Kidney epithelial cell (primary cell): ENCODE measurements at regions not wholly inside any gene's neighbourhood (a gene's known extent, or its start where the extent isn't known, plus 50 kb on each side); places are given as distances from the start of the nearest gene placed in this dataset.
A peak's percentile ranks its signal among the peaks of the same experiment; 100 is the strongest.

Experiments
- DNase-seq: peaks from one replicate; pipeline ENCODE4 v3.0.0-alpha.2; 2010; ENCODE audit warnings: low read depth
- H3K27me3 ChIP-seq: 2 replicates; pipeline ENCODE4 v1.6.0; 2011; ENCODE audit warnings: low read length; ENCODE audit not compliant: control insufficient read depth, insufficient read depth
- H3K36me3 ChIP-seq: 2 replicates; pipeline ENCODE4 v1.5.1; 2011; ENCODE audit warnings: low read length; ENCODE audit not compliant: control insufficient read depth, insufficient read depth
- H3K4me3 ChIP-seq: 2 replicates; pipeline ENCODE4 v1.5.1; 2011; ENCODE audit warnings: low read depth, mild to moderate bottlenecking, control low read depth, low read length
- TF ChIP-seq, protein P1 (sequence below): IDR thresholded peaks from 2 replicates; pipeline ENCODE4 v1.5.1; 2011; ENCODE audit warnings: mild to moderate bottlenecking, moderate library complexity, low read length, control low read depth, inconsistent platforms; ENCODE audit not compliant: insufficient read depth, poor library complexity, severe bottlenecking

GRCh38 chr2:117308861-117309770, 505.4 kb upstream of the DDX18 start:
- no peaks in the 10 kb centered on the region for H3K36me3 ChIP-seq
- TF ChIP-seq, protein P1, sequence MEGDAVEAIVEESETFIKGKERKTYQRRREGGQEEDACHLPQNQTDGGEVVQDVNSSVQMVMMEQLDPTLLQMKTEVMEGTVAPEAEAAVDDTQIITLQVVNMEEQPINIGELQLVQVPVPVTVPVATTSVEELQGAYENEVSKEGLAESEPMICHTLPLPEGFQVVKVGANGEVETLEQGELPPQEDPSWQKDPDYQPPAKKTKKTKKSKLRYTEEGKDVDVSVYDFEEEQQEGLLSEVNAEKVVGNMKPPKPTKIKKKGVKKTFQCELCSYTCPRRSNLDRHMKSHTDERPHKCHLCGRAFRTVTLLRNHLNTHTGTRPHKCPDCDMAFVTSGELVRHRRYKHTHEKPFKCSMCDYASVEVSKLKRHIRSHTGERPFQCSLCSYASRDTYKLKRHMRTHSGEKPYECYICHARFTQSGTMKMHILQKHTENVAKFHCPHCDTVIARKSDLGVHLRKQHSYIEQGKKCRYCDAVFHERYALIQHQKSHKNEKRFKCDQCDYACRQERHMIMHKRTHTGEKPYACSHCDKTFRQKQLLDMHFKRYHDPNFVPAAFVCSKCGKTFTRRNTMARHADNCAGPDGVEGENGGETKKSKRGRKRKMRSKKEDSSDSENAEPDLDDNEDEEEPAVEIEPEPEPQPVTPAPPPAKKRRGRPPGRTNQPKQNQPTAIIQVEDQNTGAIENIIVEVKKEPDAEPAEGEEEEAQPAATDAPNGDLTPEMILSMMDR, result no peak
- H3K4me3 ChIP-seq, result no peak overlapping the region
- DNase-seq, result no peak
- H3K27me3 ChIP-seq, result no peaks in the 10 kb centered on the region

GRCh38 chr2:117321816-117322215, 492.7 kb upstream of the DDX18 start:
- TF ChIP-seq, protein P1, result no peak
- no peak for DNase-seq
- Histone ChIP-seq H3K36me3 (no peaks in the 10 kb centered on the region), H3K27me3 (no peaks in the 10 kb centered on the region), H3K4me3 (no peak overlapping the region)

- DNase-seq, result no peak
Measured at GRCh38 chr2:117323331-117323730, 491.2 kb upstream of the DDX18 start.

DNA sequence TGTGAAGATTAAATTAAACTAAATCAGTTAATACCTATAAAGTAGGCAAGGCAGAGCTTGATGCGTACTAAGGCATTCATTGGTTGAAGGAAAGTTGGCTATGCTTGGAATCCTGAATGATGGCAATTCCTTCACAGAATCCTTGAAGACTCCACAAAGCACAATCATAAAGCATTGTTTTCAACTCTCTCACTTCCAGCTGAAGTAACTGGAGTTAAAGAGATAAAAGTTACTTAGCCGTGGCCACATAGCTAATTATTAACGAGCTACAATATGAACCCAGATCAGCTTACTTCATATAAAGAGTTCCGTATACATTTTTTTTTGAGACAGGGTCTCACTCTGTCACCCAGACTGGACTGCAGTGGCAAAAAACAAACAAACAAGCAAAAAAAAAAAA, 483.9 kb upstream of the DDX18 start:
- Histone ChIP-seq H3K27me3 (no peaks in the 10 kb centered on the region), H3K36me3 (no peaks in the 10 kb centered on the region), H3K4me3 (no peak overlapping the region)
- peak; percentile 68 for DNase-seq
- TF ChIP-seq, protein P1, result no peak

More at GRCh38 chr2:117323331-117323730, 491.2 kb upstream of the DDX18 start:
- H3K4me3 ChIP-seq, result no peak overlapping the region
- TF ChIP-seq, protein P1, result no peak
- H3K36me3 ChIP-seq, result no peaks in the 10 kb centered on the region
- H3K27me3 ChIP-seq, result no peaks in the 10 kb centered on the region

DNA sequence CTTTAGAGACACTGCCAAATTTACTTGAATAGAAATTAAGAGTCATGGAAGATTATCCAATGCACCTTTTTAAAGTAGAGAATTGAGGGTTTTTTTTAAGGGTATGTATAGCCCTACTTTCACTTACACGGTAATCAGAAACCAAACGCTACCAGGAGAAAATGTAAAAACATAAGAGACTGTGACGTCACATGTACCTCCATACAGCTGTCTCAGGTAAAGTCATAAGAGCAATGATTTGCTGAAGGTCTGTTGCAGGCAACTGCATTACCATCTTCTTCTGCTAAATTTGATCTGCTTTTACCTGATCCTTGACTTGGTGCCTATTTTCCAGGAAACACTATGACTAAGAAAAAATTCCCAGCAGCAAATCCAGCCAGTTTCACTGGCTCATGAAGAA, 478.5 kb upstream of the DDX18 start:
- TF ChIP-seq, protein P1, result no peak
- H3K27me3 ChIP-seq, result no peaks in the 10 kb centered on the region
- DNase-seq, result no peak
- H3K36me3 ChIP-seq, result no peaks in the 10 kb centered on the region
- no peak overlapping the region for H3K4me3 ChIP-seq
